ENCODE measurements at regions not wholly inside any gene's neighbourhood (a gene's known extent, or its start where the extent isn't known, plus 50 kb on each side); places are given as distances from the start of the nearest gene placed in this dataset.
A peak's percentile ranks its signal among the peaks of the same experiment; 100 is the strongest.

GRCh38 chr10:78165617-78166016 lies 132.0 kb downstream of the RPS24 start:
- TF ChIP-seq MAX (IDR thresholded peaks at IDR 0.05): no peak
- TF ChIP-seq TAF1 (IDR thresholded peaks at IDR 0.05; ENCODE audit: low read depth): no peak
- no peak for TF ChIP-seq TCF12 (IDR thresholded peaks at IDR 0.05; ENCODE audit: low read depth)
- no peak for TF ChIP-seq FOXM1 (IDR thresholded peaks at IDR 0.05; ENCODE audit: borderline replicate concordance, low read depth)
- TF ChIP-seq EP300 (IDR thresholded peaks at IDR 0.05; ENCODE audit: borderline replicate concordance): no peak
- no peak for TF ChIP-seq REST (IDR thresholded peaks at IDR 0.05; ENCODE audit: low read depth)
- TF ChIP-seq RAD21 (IDR thresholded peaks at IDR 0.05; ENCODE audit: low read depth): peak; percentile 73
- TF ChIP-seq CEBPB (IDR thresholded peaks at IDR 0.05): no peak
- TF ChIP-seq USF1 (IDR thresholded peaks at IDR 0.05): no peak
- no peak for TF ChIP-seq EGR1 (IDR thresholded peaks at IDR 0.05)
- no peak for TF ChIP-seq CREB1 (IDR thresholded peaks at IDR 0.05; ENCODE audit: low read depth)
- TF ChIP-seq YY1 (IDR thresholded peaks at IDR 0.05; ENCODE audit: low read depth): no peak
- no peak for TF ChIP-seq ZBTB7A (IDR thresholded peaks at IDR 0.05; ENCODE audit: low read depth)

Data from Ishikawa (cell line).